DMS 273 (cell line): ENCODE measurements at regions not wholly inside any gene's neighbourhood (a gene's known extent, or its start where the extent isn't known, plus 50 kb on each side); places are given as distances from the start of the nearest gene placed in this dataset.
A peak's percentile ranks its signal among the peaks of the same experiment; 100 is the strongest.
"Not testable (repeated sequence)": the region's sequence is repeated elsewhere in the genome, so short reads cannot be mapped to it uniquely, and the experiment has no call there.

Experiments used
- DNase-seq: peaks from one replicate; lab custom pipeline; 2025; ENCODE audit not compliant: unreplicated experiment; lab: John Stamatoyannopoulos, UW

GRCh38 chr10:94220717-94221116, 142.0 kb downstream of the NOC3L start:
- no peak for DNase-seq

GRCh38 chr10:94223702-94224370, 138.9 kb downstream of the NOC3L start:
- DNase-seq: peak; percentile 16

GRCh38 chr10:94224656-94225055, 138.1 kb downstream of the NOC3L start:
- DNase-seq: no peak

GRCh38 chr10:94225589-94225988, 137.2 kb downstream of the NOC3L start:
- peak; percentile 27 for DNase-seq

- DNase-seq: no peak
These were observed 132.5 kb downstream of the NOC3L start for GRCh38 chr10:94230134-94230785.

GRCh38 chr10:94232711-94233383, 129.9 kb downstream of the NOC3L start:
- no peak for DNase-seq

GRCh38 chr10:94235461-94235860, 127.3 kb downstream of the NOC3L start:
- DNase-seq: no peak

GRCh38 chr10:94238006-94238617, 124.6 kb downstream of the NOC3L start:
- no peak for DNase-seq

- DNase-seq: no peak
These were observed 123.0 kb downstream of the NOC3L start for GRCh38 chr10:94239696-94240095.

- DNase-seq: no peak
These were observed 122.2 kb downstream of the NOC3L start for GRCh38 chr10:94240491-94240890.

- DNase-seq: no peak
These were observed 121.8 kb downstream of the NOC3L start for GRCh38 chr10:94240901-94241300.

GRCh38 chr10:94251098-94251497, 111.6 kb downstream of the NOC3L start:
- DNase-seq: no peak

GRCh38 chr10:94251568-94251967, 111.2 kb downstream of the NOC3L start:
- no peak for DNase-seq

- not testable (repeated sequence) for DNase-seq
These were observed 105.3 kb downstream of the NOC3L start for GRCh38 chr10:94257407-94257806.

- no peak for DNase-seq
These were observed 102.3 kb downstream of the NOC3L start for GRCh38 chr10:94260455-94260854.

- DNase-seq: peak; percentile 16
These were observed 98.7 kb downstream of the NOC3L start for GRCh38 chr10:94264085-94264484.

GRCh38 chr10:94266091-94266490, 96.6 kb downstream of the NOC3L start:
- no peak for DNase-seq

- no peak for DNase-seq
These were observed 94.1 kb downstream of the NOC3L start for GRCh38 chr10:94268652-94269051.

- no peak for DNase-seq
These were observed 88.5 kb downstream of the NOC3L start for GRCh38 chr10:94274142-94274787.

GRCh38 chr10:94276140-94276539, 86.6 kb downstream of the NOC3L start:
- no peak for DNase-seq

GRCh38 chr10:94277450-94277849, 85.3 kb downstream of the NOC3L start:
- DNase-seq: no peak
